GM23338 (cell line): ENCODE measurements at regions not wholly inside any gene's neighbourhood (a gene's known extent, or its start where the extent isn't known, plus 50 kb on each side); places are given as distances from the start of the nearest gene placed in this dataset.

ENCODE experiments used
- ATAC-seq: fragments of 200-7000 bp; cut with Tn5 transposase; 3 replicates; pipeline ENCODE4 v1.9.1; 2020
- DNase-seq: peaks from one replicate; pipeline ENCODE4 v3.0.0-alpha.2; 2015; ENCODE audit warnings: low spot score
- H2AFZ ChIP-seq: fragments of 200-600 bp; sonication (generic); 2 replicates; pipeline ENCODE4 v1.8.0; 2016; ENCODE audit warnings: antibody characterized with exemption, mild to moderate bottlenecking, moderate library complexity
- H3F3A ChIP-seq: fragments of 200-600 bp; sonication (generic); replicated peaks from 2 replicates; pipeline ENCODE4 v1.8.0; 2017; ENCODE audit warnings: antibody characterized with exemption, mixed run types, low read depth
- H3K27ac ChIP-seq: fragments of 200-600 bp; sonication (generic); 2 replicates; pipeline ENCODE4 v1.6.1; 2016; ENCODE audit warnings: low read depth
- H3K27me3 ChIP-seq: fragments of 200-600 bp; sonication (generic); 2 replicates; pipeline ENCODE4 v1.8.0; 2016; ENCODE audit warnings: mild to moderate bottlenecking, mixed run types, moderate library complexity; ENCODE audit not compliant: insufficient read depth
- H3K36me3 ChIP-seq: fragments of 200-600 bp; sonication (generic); 2 replicates; pipeline ENCODE4 v1.8.0; 2016; ENCODE audit warnings: mild to moderate bottlenecking; ENCODE audit not compliant: insufficient read depth
- H3K4me1 ChIP-seq: fragments of 200-600 bp; sonication (generic); 2 replicates; pipeline ENCODE4 v1.8.0; 2016; ENCODE audit warnings: mild to moderate bottlenecking, moderate library complexity; ENCODE audit not compliant: insufficient read depth
- H3K4me2 ChIP-seq: fragments of 200-600 bp; sonication (generic); 2 replicates; pipeline ENCODE4 v1.7.1; 2017; ENCODE audit warnings: mixed run types
- H3K4me3 ChIP-seq: fragments of 200-600 bp; sonication (generic); 2 replicates; pipeline ENCODE4 v1.6.1; 2016; ENCODE audit warnings: mixed run types
- H3K79me2 ChIP-seq: fragments of 200-600 bp; sonication (generic); replicated peaks from 2 replicates; pipeline ENCODE4 v1.8.0; 2017; ENCODE audit warnings: mild to moderate bottlenecking; ENCODE audit not compliant: insufficient read depth
- H3K9me2 ChIP-seq: fragments of 200-600 bp; sonication (generic); 2 replicates; pipeline ENCODE4 v1.8.0; 2017; ENCODE audit not compliant: insufficient read depth
- H4K20me1 ChIP-seq: fragments of 200-600 bp; sonication (generic); replicated peaks from 2 replicates; pipeline ENCODE4 v1.8.0; 2017; ENCODE audit warnings: mild to moderate bottlenecking; ENCODE audit not compliant: insufficient read depth
- H3K27ac Mint-ChIP-seq: 2 replicates; pipeline ENCODE4 v1.8.0; 2020; ENCODE audit warnings: inconsistent platforms, mild to moderate bottlenecking, moderate library complexity, mixed read lengths
- H3K27me3 Mint-ChIP-seq: 3 replicates; pipeline ENCODE4 v1.8.0; 2022; ENCODE audit warnings: low read depth, mild to moderate bottlenecking, moderate library complexity, mixed read lengths, inconsistent platforms; ENCODE audit not compliant: insufficient read depth, poor library complexity
- H3K36me3 Mint-ChIP-seq: 3 replicates; pipeline ENCODE4 v1.8.0; 2021; ENCODE audit warnings: low read depth, mild to moderate bottlenecking, inconsistent platforms, moderate library complexity, mixed read lengths
- H3K4me1 Mint-ChIP-seq: 3 replicates; pipeline ENCODE4 v1.8.0; 2020; ENCODE audit warnings: mild to moderate bottlenecking, inconsistent platforms, mixed read lengths
- H3K4me3 Mint-ChIP-seq: 3 replicates; pipeline ENCODE4 v1.8.0; 2021; ENCODE audit warnings: moderate library complexity, mild to moderate bottlenecking, inconsistent platforms, mixed read lengths
- H3K9me3 Mint-ChIP-seq: 3 replicates; pipeline ENCODE4 v1.8.0; 2020; ENCODE audit warnings: moderate library complexity, mild to moderate bottlenecking, inconsistent platforms, mixed read lengths
- CREB1 ChIP-seq: fragments of 250-450 bp; sonication (Bioruptor Pico); IDR thresholded peaks from 2 replicates; pipeline ENCODE4 v1.5.0; 2020; ENCODE audit warnings: low read depth, mild to moderate bottlenecking, moderate library complexity
- EZH2 ChIP-seq: fragments of 200-600 bp; sonication (generic); IDR thresholded peaks from one replicate; pipeline ENCODE4 v1.8.0; 2017; ENCODE audit warnings: antibody characterized with exemption, mild to moderate bottlenecking, low read depth; ENCODE audit not compliant: unreplicated experiment
- JUNB ChIP-seq: IDR thresholded peaks from one replicate; pipeline ENCODE4 v1.6.1; 2016; ENCODE audit warnings: antibody characterized with exemption; ENCODE audit not compliant: unreplicated experiment
- TF ChIP-seq, protein P1 (sequence below): fragments of 250-450 bp; sonication (Bioruptor Pico); IDR thresholded peaks from 2 replicates; pipeline ENCODE4 v1.5.0; 2020; ENCODE audit warnings: mild to moderate bottlenecking, moderate library complexity
- TF ChIP-seq, protein P2 (sequence below): IDR thresholded peaks from one replicate; pipeline ENCODE4 v1.6.1; 2018; ENCODE audit warnings: antibody characterized with exemption; ENCODE audit not compliant: unreplicated experiment

DNA sequence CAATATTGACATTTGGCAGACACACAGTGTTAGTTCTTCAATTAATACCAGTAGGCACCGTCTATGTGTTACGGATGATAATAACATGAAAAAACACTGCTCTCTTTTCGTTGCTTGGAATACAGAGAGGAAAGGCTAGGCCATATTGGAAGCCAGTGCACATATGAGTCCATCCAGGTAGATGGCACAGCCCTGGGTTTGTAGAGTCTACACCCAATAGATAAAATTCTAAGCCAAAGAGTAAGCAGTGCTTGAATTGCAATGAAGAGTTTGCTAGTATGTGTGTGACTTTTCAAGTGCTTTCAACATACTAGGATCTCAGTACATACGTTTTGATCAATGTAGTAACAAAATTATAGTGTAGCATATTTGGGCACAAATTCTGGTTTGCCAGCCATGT is 243.3 kb upstream of the AVPR1A start (continued):
- TF ChIP-seq EZH2 (no peak), CREB1 (no peak), JUNB (no peak)
- TF ChIP-seq, protein P1, sequence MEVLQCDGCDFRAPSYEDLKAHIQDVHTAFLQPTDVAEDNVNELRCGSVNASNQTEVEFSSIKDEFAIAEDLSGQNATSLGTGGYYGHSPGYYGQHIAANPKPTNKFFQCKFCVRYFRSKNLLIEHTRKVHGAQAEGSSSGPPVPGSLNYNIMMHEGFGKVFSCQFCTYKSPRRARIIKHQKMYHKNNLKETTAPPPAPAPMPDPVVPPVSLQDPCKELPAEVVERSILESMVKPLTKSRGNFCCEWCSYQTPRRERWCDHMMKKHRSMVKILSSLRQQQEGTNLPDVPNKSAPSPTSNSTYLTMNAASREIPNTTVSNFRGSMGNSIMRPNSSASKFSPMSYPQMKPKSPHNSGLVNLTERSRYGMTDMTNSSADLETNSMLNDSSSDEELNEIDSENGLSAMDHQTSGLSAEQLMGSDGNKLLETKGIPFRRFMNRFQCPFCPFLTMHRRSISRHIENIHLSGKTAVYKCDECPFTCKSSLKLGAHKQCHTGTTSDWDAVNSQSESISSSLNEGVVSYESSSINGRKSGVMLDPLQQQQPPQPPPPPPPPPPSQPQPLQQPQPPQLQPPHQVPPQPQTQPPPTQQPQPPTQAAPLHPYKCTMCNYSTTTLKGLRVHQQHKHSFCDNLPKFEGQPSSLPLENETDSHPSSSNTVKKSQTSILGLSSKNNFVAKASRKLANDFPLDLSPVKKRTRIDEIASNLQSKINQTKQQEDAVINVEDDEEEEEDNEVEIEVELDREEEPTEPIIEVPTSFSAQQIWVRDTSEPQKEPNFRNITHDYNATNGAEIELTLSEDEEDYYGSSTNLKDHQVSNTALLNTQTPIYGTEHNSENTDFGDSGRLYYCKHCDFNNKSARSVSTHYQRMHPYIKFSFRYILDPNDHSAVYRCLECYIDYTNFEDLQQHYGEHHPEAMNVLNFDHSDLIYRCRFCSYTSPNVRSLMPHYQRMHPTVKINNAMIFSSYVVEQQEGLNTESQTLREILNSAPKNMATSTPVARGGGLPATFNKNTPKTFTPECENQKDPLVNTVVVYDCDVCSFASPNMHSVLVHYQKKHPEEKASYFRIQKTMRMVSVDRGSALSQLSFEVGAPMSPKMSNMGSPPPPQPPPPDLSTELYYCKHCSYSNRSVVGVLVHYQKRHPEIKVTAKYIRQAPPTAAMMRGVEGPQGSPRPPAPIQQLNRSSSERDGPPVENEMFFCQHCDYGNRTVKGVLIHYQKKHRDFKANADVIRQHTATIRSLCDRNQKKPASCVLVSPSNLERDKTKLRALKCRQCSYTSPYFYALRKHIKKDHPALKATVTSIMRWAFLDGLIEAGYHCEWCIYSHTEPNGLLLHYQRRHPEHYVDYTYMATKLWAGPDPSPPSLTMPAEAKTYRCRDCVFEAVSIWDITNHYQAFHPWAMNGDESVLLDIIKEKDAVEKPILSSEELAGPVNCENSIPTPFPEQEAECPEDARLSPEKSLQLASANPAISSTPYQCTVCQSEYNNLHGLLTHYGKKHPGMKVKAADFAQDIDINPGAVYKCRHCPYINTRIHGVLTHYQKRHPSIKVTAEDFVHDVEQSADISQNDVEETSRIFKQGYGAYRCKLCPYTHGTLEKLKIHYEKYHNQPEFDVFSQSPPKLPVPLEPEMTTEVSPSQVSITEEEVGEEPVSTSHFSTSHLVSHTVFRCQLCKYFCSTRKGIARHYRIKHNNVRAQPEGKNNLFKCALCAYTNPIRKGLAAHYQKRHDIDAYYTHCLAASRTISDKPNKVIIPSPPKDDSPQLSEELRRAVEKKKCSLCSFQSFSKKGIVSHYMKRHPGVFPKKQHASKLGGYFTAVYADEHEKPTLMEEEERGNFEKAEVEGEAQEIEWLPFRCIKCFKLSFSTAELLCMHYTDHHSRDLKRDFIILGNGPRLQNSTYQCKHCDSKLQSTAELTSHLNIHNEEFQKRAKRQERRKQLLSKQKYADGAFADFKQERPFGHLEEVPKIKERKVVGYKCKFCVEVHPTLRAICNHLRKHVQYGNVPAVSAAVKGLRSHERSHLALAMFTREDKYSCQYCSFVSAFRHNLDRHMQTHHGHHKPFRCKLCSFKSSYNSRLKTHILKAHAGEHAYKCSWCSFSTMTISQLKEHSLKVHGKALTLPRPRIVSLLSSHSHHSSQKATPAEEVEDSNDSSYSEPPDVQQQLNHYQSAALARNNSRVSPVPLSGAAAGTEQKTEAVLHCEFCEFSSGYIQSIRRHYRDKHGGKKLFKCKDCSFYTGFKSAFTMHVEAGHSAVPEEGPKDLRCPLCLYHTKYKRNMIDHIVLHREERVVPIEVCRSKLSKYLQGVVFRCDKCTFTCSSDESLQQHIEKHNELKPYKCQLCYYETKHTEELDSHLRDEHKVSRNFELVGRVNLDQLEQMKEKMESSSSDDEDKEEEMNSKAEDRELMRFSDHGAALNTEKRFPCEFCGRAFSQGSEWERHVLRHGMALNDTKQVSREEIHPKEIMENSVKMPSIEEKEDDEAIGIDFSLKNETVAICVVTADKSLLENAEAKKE: no peak

DNA sequence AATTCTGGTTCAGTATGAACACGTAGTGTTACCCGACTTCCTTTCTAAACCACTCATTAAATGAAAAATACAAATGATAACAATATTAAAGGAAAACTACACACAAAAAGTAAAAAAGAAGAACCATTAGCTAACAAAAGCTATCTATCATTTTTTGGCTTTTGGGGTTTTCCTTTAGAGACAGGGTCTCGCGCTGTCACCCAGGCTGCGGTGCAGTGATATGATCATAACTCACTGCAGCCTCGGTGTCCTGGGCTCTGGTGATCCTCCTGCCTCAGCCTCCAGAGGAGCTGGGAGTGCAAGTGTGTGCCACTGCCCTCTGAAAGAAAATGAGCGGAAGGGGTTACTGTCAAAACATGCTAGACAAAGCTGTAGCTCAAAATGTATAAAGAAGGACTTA is 238.2 kb upstream of the AVPR1A start:
- peaks cover 12% of the 10 kb centered on the region; the same call in 1 of the 2 replicates for H3K4me1 ChIP-seq
- H3K27ac ChIP-seq: no peak overlapping the region
- Mint-ChIP-seq H3K4me3 (no peak overlapping the region), H3K36me3 (no peaks in the 10 kb centered on the region), H3K27me3 (peaks cover 4% of the 10 kb centered on the region), H3K27ac (peak overlapping the region; percentile 88), H3K4me1 (peaks cover 19% of the 10 kb centered on the region; the same call in 2 of the 3 replicates), H3K9me3 (no peaks in the 10 kb centered on the region; the same call in 2 of the 3 replicates)
- DNase-seq: no peak
- H3K79me2 ChIP-seq: no peaks in the 10 kb centered on the region
- no peaks in the 10 kb centered on the region for H3F3A ChIP-seq
- no peaks in the 10 kb centered on the region for H3K27me3 ChIP-seq
- H3K4me3 ChIP-seq: no peak overlapping the region
- H4K20me1 ChIP-seq: no peaks in the 10 kb centered on the region
- no peak for TF ChIP-seq EZH2
- ATAC-seq: no peak
- 0 out of 2 replicates have a peak, but pooled peaks cover 5% of the 10 kb centered on the region for H3K9me2 ChIP-seq
- H2AFZ ChIP-seq: peak overlapping the region; percentile 64; the same call in 1 of the 2 replicates
- H3K36me3 ChIP-seq: no peaks in the 10 kb centered on the region
- H3K4me2 ChIP-seq: no peak overlapping the region

DNA sequence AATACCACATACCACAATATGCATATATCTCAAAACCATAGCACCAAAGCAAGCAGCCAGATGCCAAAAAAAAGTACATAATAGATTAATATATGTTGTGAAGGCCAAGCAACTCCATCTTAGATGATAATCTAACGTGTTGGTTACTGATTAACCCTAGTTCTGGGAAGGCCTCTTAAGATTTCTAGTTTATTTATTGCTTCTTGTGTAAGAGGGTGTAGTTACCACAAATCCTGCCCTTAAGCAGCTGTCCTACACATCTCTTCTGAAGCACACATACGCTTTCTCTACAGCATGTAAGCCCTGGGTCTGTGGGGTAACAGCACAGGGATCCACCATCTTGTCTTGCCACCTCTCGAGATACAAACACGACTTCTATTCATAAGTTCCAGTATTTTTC is 236.8 kb upstream of the AVPR1A start:
- Histone ChIP-seq H3K4me1 (peaks cover 12% of the 10 kb centered on the region; the same call in 1 of the 2 replicates), H3K36me3 (no peaks in the 10 kb centered on the region), H3K27ac (no peak overlapping the region), H4K20me1 (no peaks in the 10 kb centered on the region), H2AFZ (peak overlapping the region; percentile 74; the same call in 1 of the 2 replicates), H3K9me2 (0 out of 2 replicates have a peak, but pooled peaks cover 5% of the 10 kb centered on the region), H3K79me2 (no peaks in the 10 kb centered on the region), H3K4me2 (no peak overlapping the region), H3K4me3 (no peak overlapping the region), H3K27me3 (no peaks in the 10 kb centered on the region), H3F3A (no peaks in the 10 kb centered on the region)
- no peak for DNase-seq
- peaks cover 21% of the 10 kb centered on the region; the same call in 2 of the 3 replicates for H3K4me1 Mint-ChIP-seq
- H3K9me3 Mint-ChIP-seq: no peaks in the 10 kb centered on the region; the same call in 2 of the 3 replicates
- no peak overlapping the region for H3K4me3 Mint-ChIP-seq
- no peaks in the 10 kb centered on the region for H3K36me3 Mint-ChIP-seq
- H3K27me3 Mint-ChIP-seq: peaks cover 6% of the 10 kb centered on the region
- no peak overlapping the region for H3K27ac Mint-ChIP-seq
- no peak for ATAC-seq
- TF ChIP-seq, protein P2, sequence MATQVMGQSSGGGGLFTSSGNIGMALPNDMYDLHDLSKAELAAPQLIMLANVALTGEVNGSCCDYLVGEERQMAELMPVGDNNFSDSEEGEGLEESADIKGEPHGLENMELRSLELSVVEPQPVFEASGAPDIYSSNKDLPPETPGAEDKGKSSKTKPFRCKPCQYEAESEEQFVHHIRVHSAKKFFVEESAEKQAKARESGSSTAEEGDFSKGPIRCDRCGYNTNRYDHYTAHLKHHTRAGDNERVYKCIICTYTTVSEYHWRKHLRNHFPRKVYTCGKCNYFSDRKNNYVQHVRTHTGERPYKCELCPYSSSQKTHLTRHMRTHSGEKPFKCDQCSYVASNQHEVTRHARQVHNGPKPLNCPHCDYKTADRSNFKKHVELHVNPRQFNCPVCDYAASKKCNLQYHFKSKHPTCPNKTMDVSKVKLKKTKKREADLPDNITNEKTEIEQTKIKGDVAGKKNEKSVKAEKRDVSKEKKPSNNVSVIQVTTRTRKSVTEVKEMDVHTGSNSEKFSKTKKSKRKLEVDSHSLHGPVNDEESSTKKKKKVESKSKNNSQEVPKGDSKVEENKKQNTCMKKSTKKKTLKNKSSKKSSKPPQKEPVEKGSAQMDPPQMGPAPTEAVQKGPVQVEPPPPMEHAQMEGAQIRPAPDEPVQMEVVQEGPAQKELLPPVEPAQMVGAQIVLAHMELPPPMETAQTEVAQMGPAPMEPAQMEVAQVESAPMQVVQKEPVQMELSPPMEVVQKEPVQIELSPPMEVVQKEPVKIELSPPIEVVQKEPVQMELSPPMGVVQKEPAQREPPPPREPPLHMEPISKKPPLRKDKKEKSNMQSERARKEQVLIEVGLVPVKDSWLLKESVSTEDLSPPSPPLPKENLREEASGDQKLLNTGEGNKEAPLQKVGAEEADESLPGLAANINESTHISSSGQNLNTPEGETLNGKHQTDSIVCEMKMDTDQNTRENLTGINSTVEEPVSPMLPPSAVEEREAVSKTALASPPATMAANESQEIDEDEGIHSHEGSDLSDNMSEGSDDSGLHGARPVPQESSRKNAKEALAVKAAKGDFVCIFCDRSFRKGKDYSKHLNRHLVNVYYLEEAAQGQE: no peak
